ENCODE measurements at regions not wholly inside any gene's neighbourhood (a gene's known extent, or its start where the extent isn't known, plus 50 kb on each side); places are given as distances from the start of the nearest gene placed in this dataset.
"Not testable (repeated sequence)": the region's sequence is repeated elsewhere in the genome, so short reads cannot be mapped to it uniquely, and the experiment has no call there.

- no peak for DNase-seq (ENCODE audit: insufficient read length, low spot score)
- no peak for TF ChIP-seq POLR2A (IDR thresholded peaks at IDR 0.05; ENCODE audit: low read depth, low read length)
- no peak for FAIRE-seq
Observed at GRCh38 chr2:71927757-71928715, 219.6 kb downstream of the CYP26B1 start.

DNA sequence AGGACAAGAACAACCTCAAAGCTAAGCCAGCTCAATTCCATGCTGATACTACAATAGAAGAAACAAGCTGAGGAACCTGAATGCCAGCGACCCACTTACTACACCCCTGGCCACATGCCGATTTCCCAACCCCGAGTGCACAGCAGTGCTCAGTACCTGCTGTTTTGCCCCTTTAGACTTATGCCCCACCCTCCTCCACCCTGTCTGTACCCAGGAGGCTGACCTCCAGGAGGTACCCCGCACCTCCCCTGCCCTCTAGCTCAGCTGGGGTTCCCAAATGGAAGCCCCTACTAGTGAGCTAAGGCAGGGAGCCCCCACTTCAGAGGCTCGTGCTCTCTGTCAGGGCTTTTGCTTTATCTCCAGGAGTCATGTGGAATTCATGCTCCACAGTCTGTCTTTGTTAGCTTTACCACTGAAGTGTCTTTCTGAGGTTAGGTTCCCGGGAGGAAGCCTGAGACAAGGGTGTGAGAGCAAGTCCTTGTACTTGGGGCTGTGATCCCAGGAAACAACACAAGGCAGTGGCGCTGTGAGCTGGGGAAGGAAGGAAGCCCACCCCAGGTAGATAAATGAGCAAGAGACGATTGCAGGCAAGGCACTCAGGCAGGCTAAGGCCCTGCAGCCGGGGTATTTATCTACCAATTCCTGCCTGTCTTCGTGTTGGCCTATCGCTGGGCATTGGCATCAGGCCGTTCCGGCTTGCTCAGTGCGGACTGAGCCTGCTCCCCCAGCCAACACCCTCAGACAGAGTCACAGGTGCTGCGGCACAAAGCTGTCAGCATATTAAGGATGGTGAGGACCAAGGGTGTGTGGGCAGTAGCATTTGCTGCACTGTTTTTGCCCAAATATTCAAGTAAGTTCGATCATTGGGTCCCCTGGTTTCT is 220.5 kb downstream of the CYP26B1 start:
- no peak for TF ChIP-seq POLR2A (IDR thresholded peaks at IDR 0.05; ENCODE audit: low read depth, low read length)
- DNase-seq (ENCODE audit: insufficient read length, low spot score) (no peak), FAIRE-seq (no peak)

DNA sequence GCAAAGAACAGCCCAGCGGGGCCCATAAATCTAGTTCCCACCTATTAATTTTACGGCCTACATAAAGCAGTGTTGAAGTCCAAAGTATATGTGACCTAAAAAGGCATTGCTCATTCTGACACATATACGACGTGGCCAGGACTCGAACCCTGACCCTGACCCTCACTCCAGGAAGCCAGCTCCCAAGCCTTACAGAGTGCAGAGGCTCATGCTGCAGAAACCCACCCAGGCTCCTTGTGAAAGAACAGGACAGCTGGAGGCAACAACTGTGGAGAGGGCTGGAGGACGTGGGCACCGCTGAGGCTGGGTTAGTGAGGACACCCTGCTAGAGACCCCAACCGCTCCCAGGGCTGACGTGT is 221.6 kb downstream of the CYP26B1 start:
- no peak for DNase-seq (ENCODE audit: insufficient read length, low spot score)
- FAIRE-seq, result no peak
- no peak for TF ChIP-seq POLR2A (IDR thresholded peaks at IDR 0.05; ENCODE audit: low read depth, low read length)

GRCh38 chr2:71925268-71926088 is 222.2 kb downstream of the CYP26B1 start:
- FAIRE-seq (no peak), DNase-seq (ENCODE audit: insufficient read length, low spot score) (peak; percentile 62)
- no peak for TF ChIP-seq POLR2A (IDR thresholded peaks at IDR 0.05; ENCODE audit: low read depth, low read length)

DNA sequence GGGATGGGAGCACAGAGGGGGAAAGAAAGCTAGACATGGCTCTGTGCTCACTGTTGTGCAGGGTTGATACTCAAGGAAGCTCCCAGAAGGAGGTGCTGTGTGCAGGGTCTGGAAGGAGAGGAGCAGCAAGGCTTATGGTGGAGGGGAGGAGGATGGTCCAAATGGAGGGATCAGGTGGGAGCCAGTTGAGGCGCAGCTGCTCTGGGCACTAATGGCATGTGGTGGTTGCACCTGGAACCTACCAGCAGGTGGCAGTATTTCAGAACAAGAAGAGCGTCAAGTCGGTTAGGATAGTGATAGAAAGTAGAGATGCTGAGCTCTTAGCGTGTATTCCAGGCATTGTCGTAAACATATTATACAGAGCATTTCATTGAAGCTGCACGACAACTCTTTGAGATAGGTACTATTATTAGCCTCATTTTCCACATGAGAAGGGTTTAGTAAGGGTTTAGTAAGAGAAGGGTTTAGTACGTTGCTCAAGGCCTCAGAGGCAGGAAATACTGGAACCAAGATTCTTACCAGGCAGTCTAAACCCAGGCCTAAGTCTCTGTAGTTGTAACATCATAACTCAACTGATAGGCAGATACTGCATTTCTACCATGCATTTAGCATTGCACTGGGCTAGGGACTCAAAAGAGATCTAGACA is 223.7 kb downstream of the CYP26B1 start:
- DNase-seq (ENCODE audit: insufficient read length, low spot score) (peak; percentile 59), FAIRE-seq (peak; percentile 55)
- TF ChIP-seq POLR2A (IDR thresholded peaks at IDR 0.05; ENCODE audit: low read depth, low read length), result no peak

GRCh38 chr2:71923143-71923525 is 224.5 kb downstream of the CYP26B1 start:
- no peak for TF ChIP-seq POLR2A (IDR thresholded peaks at IDR 0.05; ENCODE audit: low read depth, low read length)
- no peak for DNase-seq (ENCODE audit: insufficient read length, low spot score)
- no peak for FAIRE-seq

DNA sequence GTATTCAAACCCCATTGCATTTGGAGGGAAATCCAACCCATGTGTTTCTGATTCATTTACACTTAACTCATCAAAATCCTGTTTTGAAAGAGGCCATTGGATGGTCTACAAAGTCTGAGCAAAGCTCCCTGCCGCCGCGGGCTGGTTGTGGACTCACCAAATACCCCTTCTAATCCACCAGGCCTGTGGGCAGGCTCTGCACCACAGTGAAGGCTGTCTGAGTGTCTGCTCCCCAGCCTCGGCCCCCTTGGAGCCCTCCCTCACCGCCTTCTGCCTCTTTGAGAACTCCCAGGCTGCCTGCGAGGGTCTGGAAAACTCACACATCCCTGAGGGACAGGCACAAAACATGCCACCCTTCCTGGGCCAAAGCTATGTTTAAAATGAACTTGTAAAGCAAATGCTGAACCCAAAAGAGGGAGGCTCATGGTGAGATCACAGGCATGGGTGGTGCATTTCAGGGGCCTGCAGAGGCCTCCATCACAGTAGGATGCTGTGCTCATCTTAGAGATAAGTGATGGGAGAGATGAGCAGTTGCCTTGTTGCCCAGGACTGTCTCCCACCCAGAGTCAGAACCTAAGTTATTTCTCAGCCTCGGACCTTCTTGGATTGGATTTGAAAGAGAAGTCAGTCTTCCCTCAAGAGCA is 225.0 kb downstream of the CYP26B1 start:
- no peak for FAIRE-seq
- TF ChIP-seq POLR2A (IDR thresholded peaks at IDR 0.05; ENCODE audit: low read depth, low read length), result no peak
- no peak for DNase-seq (ENCODE audit: insufficient read length, low spot score)

GRCh38 chr2:71922091-71922490 is 225.6 kb downstream of the CYP26B1 start:
- DNase-seq (ENCODE audit: insufficient read length, low spot score) (no peak), FAIRE-seq (no peak)
- TF ChIP-seq POLR2A (IDR thresholded peaks at IDR 0.05; ENCODE audit: low read depth, low read length), result no peak

- FAIRE-seq; DNase-seq (ENCODE audit: insufficient read length, low spot score): not testable (repeated sequence)
Observed at GRCh38 chr2:71920819-71921218, 226.8 kb downstream of the CYP26B1 start.

- FAIRE-seq (no peak), DNase-seq (ENCODE audit: insufficient read length, low spot score) (no peak)
- no peak for TF ChIP-seq POLR2A (IDR thresholded peaks at IDR 0.05; ENCODE audit: low read depth, low read length)
Observed at GRCh38 chr2:71919708-71920107, 228.0 kb downstream of the CYP26B1 start.

GRCh38 chr2:71910277-71910676 is 237.4 kb downstream of the CYP26B1 start:
- FAIRE-seq (no peak), DNase-seq (ENCODE audit: insufficient read length, low spot score) (no peak)
- TF ChIP-seq POLR2A (IDR thresholded peaks at IDR 0.05; ENCODE audit: low read depth, low read length), result no peak

DNA sequence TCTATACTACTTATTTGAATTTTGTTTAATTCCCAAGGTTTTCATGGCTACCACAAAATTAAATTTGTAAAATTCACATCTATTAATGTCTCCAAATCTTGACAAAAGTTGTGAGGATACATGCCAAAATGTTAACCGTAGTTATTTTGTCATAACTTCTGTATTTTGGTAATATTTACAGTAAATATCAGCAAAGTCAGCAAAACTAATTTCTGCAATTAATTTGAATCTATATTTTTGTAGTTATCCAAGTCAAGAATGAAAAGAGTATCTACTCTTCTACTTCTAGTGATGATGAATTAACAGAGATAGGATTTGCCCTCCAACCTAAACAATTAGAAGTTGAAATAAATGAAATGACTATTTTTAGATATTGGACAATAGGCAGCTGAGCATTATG is 238.9 kb downstream of the CYP26B1 start:
- TF ChIP-seq POLR2A (IDR thresholded peaks at IDR 0.05; ENCODE audit: low read depth, low read length), result no peak
- FAIRE-seq (no peak), DNase-seq (ENCODE audit: insufficient read length, low spot score) (no peak)

GRCh38 chr2:71907503-71907902 is 240.2 kb downstream of the CYP26B1 start:
- FAIRE-seq, result no peak
- DNase-seq (ENCODE audit: insufficient read length, low spot score), result no peak
- no peak for TF ChIP-seq POLR2A (IDR thresholded peaks at IDR 0.05; ENCODE audit: low read depth, low read length)

Measured in H54 (cell line).